GM18870 (cell line): ENCODE measurements at regions not wholly inside any gene's neighbourhood (a gene's known extent, or its start where the extent isn't known, plus 50 kb on each side); places are given as distances from the start of the nearest gene placed in this dataset.

Source experiments
- ATAC-seq: cut with Tn5 transposase; IDR thresholded peaks from one replicate; pipeline ENCODE4 v1.9.1; 2021; ENCODE audit warnings: moderate library complexity; ENCODE audit not compliant: unreplicated experiment

DNA sequence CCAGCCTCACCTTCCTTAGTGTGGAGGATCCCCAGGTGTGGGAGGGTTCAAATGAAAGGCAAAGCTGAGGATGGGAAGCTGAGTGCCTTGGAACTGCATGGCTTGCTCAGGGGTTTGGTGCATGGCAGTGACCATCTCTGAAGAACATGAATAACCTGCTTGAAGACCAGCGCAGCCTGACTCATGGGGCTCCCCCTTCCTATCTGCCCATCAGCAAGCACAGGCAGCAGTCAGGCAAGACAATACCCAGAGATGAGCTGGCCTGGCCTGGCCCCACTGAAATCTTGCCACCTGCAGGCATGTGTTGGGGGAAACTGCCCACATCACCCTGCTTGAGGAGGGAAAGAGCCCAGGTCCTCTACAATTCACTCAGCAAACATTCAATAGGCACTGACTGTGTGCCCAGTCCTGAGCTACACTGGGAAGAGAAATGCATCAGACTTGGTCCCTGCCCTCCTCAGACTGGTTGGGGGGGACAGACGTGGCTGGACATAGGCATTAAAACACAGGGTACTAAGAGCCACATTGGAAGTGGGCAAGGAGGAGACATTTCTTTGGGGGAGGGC is 105.0 kb upstream of the ALDH1B1 start:
- ATAC-seq: no peak

DNA sequence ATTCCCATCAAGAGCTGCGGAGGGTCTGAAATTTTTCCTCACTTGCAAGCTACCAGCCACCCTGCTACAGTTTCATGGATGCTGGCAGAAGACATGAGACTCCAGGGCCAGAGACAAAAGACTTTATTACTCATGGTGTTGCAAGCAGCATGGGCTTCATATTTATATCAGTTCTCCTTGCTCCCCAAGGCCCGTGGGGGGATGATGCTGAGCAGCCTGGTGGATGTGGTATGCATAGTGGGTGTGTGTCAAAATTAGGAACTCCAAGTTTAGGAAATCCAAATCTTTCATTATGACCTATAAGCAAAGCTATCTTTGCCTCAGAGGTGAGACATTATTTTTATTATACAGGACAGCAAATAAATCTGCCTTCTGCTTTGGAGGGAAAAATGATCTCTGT is 105.7 kb upstream of the ALDH1B1 start:
- ATAC-seq: no peak

DNA sequence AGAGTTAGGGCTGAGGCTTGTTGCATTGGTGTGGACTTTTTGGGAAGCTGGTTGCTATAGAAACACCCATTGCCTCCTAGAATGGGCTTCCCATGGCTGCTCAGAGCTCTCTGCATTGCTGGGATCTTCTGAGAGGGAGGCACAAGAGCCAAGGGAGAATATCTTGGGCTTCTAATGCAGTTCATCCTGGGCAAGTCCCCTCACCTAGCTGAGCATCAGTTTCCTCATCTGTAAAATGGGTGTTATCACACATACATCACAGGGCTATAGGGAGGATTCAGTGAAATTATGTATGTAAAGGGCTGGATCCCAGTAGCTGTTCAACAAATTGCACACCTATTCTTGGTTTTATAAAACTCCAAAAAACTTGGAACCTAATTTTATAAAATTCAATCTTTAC is 106.1 kb upstream of the ALDH1B1 start:
- no peak for ATAC-seq

DNA sequence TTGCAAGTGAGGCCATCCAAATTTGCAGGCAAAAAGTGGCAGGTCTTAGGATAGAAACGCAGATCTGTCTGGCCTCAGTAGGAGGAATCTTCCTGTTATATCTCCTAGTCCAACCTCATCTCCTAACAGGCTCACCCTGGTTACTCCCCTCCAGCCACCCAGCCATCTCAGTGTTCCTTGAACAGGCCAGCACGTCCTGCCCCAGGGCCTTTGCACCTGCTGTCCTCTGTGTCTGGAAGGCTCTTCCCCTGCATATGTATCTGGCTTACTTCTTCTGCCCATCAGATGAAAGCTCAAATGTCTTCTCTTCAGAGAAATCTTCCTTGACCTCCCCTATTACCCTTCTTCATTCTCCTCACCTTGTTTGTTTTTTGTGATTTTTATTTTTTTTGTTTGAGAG is 107.3 kb upstream of the ALDH1B1 start:
- no peak for ATAC-seq

DNA sequence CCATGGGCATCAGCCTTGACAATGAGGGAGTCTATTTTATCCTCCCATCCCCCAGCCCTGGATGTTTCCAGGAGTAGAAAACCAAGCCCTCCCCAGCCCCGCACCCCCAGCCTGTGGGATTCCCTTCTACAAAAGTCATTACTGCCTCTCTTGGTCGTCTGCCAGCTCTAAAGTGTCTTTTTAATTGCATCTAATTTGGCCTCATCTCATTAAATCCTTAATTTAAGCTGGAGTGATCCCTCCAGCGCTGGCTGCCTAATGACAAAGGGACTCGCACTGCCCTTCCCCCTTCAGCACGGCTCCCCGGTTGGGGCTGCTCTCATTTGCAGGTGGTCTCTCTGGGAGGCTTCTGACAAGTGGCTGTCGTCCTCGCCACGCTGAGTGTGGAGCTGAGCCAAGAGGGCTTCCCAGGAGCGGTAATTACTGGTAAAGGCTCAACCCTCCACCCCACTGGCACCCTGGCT is 107.9 kb upstream of the ALDH1B1 start:
- ATAC-seq: no peak

DNA sequence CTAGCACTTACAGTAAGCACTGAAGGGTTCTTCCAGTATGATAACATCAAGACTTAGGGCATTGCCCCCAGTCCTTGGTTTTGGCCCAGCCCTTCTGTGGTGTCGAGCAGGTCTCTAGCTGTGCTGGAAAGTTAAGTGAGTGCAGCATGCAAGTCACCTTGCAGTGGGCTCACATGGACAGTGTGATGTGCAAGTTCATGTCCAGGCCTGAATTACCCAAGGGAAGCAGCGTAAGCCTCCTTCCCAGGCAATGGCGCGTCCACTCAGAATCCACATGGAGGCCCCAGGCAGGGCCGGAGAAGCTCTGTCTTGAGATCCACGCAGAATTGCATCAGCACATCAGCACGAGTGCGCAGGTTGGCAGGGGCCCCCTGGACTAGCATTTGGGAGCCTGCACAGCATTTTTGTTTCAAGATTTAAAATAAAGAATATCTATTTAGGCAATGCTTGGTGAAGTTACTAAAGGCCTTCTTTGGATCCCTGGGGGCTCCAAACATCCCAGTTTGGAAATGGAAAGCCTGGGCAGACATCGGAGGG is 108.4 kb upstream of the ALDH1B1 start:
- no peak for ATAC-seq

DNA sequence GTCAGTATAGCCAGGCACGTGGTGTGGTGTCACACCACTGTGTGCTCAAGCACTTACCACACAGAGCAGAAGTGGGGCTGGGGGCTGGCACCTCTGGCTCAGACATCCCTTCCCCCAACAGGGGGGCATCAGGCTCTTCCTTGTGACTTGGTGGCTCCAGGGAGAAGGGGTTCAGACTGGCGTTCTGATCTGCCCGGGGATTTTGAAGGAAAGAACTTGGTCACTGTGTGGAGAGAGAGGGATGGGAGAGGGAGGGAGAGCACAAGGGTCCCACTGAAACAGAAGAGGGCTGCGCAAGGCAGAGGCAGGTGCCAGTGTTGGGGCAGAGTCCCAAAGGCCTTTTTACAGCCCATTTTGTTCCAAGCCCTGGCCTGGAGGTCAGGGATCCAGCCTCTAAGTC is 109.7 kb upstream of the ALDH1B1 start:
- ATAC-seq: no peak

DNA sequence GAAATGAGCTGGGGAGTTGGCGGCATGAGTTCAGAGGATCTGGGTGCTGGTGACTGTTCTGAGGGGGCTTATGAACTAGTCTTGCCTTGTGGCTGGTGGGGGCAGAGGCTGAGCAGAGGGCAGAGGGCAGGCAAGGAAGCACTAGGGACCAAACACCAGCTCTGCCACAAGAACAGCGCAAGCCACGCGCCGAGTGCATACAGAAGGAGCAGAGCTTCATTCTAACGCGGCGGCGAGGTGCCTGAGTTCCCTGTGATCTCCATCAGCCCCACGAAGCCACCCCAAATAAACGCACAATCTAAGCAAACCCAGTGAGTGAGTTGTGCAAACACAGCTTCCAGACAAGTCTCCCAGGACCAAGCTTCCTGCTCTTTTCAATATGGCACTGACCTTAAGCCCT is 110.6 kb upstream of the ALDH1B1 start:
- ATAC-seq: no peak

DNA sequence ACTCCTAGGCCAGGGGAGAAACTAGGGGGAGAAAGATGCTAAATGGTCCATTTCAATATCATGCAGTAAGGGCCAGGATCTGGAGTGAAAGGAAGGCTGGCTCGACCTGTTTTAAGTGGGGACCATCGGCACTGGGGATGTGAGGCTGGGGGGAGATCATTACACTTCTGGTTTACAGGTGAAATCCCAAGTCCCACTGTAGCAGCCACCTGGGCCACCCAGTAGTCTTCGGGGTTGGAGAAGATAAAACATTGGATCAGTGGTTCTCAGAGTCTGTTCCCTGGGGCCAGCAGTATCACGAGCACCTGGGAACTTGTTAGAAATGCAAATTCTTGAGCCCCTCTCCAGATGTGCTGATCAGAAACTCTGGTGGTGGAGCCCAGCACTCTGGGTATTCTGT is 111.3 kb upstream of the ALDH1B1 start:
- no peak for ATAC-seq

DNA sequence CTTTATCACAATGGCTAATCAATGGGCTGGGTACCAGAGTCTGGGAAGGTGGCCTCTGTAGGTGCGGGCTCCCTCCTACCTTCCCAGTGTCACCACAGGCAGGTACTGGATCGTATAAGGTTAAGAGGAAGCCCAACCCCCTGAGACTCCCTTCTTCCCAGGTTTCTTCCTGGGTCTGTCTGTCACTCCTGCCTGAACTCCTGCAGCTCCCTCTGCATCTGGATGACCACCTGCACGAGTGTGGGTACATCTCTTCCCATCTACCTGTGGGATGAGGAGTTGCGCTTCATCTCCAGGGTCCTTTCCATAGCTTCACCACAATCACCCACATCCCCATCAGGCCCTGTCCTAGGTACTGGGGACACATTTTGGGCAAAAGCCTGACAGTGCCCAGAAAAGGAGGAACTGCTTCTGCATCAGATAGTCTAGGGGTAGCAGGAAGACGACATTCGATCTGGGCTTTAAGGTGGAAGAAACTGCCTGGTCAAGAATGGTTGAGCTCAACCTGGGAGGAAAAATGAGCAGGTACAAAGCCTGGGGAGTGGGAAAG is 112.2 kb upstream of the ALDH1B1 start:
- ATAC-seq: no peak

DNA sequence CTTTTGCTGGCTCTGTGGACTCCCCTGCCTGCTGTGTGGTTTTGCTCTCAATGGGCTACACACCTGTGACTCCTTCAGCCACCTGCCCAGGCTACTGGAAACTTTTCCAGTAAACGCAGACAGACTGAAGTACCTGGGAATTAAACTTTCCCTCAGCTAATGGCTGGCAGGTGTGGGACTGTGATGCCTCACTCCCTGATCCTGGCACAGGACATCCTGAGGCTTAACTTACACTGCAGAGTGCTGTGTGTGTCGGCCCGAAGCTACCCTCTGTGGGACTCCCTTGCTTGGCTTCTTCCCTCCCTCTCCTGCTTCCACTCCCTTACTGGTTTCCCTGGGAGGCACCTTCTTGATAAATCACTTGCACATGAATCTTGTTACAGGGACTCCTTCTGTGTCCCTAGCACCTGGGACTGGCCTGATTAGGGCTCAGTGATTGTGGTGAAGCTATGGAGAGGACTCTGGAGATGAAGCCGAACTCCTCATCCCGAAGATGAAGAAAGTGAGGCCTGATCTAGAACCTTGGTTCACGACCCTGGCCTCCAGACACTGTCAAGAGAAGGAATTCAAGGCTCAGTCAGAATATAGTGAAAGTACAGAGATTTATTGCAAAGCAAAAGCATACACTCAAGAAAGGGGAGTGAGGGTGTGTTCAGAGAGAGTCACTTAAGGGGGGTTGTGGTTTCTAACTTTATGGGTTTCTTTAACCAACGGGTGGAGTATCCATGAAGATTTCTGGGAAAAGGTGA is 113.4 kb upstream of the ALDH1B1 start:
- ATAC-seq: no peak

DNA sequence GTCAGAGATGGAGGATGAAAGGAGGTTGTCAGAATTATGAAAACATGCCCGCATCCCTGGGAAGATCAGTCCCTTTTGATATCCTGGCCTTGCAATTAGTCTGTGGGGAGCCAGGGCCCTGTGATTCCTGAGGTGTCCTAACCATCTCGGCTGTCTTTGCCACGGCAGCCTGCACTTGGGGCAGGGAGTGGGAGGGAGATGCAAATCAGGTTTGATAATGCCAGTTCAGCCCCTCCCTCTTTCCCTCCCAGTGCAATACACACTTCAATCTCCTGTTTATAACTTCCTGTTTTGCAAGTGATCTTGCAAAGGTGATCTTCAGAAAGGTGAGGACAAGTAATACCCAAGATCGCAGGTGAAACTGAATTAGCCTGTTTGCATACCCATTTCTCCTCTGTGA is 114.0 kb upstream of the ALDH1B1 start:
- ATAC-seq: no peak

DNA sequence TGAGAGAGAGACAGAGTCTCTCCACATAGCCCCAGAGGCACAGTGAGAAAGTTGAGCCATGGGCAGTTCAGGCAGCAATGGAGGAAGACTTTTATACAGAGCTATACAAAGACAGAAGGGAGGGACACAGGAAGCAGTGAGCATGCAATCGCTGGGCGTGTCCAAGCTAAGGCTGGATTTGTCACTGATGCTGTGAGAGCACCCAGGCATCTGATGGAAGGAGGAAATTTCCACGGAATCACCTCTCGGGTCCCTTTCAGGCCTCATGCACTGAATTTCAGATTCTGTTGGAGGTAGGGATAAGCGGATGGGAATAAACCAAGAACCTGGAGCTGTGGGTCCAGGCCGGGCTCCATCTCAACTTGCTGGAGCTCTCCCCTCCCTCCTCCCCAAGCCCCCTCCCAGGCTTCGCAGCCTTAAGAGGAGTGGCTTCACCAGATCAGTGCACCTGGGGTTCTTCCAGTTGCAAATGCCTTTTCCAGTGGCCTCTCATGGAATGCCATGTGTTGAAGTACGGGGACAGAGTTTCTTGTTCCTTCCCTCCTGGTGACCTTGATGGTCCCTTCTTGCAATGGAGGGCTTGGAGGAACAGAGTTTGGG is 114.8 kb upstream of the ALDH1B1 start:
- ATAC-seq: no peak

DNA sequence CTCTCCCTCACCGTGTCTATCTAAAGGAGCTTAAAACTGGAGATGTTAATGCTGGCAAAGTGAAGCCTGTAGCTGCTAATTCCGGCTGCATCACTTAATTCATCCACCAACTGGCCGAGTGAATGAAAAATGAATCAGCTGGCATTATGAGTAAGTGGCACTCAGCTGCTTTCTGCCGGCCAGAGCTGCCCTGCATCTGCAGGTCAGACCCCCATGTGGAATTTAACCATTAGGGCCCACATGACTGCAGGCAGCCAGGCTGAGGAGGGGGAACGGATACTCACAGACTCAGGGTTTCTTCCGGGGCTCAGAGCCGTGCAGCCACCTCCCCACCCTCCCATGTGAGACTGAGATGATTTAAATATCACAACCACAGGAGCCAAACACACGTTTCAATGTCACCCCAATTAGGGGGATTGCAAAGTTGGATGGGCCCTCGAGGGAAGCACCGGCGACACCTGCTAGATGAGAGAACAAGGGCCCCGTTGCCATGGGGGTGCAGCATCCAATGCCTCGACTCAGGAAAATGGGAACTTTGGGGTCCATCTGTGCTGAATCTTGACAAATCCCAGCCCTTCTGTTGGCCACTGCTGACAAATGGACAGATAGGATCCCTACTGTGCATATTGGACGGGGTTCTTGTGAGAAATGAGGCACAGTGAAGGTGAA is 115.6 kb upstream of the ALDH1B1 start:
- no peak for ATAC-seq

DNA sequence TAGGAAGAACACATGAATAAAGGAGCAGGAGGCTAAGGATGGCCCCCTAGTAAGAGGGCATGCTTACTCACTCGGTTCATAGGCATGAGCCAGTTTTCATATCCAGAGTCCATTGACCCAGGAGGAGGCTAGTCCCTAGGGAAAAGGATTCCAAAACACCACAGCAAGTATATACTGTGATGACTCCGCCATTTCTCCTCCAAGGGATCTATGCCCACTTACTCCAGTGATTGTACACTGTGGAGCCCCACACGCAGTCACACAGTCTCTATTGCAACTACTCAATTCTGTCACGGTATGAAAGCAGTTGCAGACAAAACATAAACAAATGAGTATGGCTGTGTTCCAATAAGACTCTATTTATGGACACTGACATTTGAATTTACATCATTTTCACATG is 117.7 kb upstream of the ALDH1B1 start:
- no peak for ATAC-seq

DNA sequence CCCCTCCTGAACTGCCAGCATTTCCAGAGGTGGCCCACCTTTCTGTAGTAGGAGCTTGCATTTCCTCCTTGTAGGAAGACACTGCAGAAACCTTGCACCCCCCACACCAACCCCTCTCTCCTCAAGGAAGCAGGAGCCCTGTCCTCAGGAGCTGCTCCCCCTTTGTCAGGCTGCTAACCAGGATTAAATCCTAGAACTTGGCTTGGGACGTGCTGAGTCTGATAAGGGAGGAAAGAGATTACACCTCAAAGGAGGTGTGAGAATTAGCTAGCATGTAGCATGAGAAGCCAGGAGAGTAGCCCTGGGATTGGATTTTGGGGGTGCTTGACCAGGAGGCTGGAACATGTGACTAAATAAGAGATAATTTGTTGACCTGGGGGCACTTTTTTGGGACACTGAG is 119.8 kb upstream of the ALDH1B1 start:
- no peak for ATAC-seq

DNA sequence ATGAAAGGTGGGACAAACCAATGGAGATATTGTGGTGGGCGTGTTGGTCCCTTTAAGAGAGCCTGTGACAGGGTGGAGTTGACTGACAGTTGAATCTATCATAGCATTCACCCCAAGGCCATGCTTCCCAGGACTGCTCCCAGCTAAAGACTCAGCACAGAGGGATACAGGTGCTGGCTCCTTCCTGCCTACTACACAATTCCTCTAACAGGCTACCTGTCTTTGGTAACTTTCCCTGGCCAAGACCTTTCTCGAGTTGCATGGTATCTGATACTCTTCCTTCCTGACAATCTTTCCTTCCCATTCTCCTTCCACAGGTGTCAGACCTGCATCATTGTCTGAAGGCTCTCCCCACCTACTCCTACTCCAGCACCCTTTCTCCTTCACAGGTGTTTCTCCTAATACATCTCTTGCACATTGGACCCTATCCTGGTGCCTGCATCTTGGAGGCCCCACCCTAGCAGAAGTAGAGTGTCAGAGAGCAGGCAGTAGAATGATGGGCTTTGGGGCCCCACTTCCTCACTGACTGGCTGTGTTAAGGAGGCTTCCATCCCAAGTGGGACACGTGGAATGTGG is 120.7 kb upstream of the ALDH1B1 start:
- ATAC-seq: no peak

DNA sequence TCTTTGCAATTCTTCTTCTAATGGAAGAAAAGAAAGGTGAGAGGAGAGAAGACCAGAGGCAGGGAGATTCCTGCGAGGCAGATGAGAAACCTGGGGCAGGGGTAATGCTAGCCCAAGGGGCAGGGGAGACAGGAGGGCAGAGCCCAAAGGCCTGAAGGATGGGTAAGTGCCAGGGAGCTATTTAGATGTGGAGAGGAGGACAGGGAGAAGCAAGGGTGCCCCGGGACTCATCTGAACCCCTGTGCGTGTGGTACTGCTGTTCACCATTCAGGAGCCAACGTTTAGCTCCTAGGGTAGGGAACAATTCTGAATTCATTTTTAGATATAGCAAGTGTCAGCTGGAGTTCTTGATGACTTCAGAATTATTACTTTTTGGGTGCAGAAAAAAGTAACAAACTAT is 122.7 kb upstream of the ALDH1B1 start:
- no peak for ATAC-seq

DNA sequence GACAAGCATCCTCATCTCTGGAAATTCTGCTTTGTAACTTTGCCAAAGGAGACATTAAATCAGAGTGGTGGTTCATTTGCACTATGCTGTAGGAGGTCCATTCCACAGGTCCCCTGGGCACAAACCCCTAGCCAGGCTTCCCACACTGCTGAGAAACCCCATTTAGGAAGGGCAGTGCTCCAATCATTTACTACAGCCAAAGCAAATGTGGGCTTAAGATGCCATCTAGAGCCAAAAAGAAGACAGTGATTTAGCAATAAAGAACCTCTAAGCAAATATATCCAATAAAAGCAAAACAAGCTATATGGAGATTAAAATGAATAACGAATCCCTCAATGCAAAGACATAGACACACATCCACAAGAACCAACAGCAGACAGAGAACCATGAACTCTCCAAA is 129.0 kb upstream of the ALDH1B1 start:
- ATAC-seq: no peak

DNA sequence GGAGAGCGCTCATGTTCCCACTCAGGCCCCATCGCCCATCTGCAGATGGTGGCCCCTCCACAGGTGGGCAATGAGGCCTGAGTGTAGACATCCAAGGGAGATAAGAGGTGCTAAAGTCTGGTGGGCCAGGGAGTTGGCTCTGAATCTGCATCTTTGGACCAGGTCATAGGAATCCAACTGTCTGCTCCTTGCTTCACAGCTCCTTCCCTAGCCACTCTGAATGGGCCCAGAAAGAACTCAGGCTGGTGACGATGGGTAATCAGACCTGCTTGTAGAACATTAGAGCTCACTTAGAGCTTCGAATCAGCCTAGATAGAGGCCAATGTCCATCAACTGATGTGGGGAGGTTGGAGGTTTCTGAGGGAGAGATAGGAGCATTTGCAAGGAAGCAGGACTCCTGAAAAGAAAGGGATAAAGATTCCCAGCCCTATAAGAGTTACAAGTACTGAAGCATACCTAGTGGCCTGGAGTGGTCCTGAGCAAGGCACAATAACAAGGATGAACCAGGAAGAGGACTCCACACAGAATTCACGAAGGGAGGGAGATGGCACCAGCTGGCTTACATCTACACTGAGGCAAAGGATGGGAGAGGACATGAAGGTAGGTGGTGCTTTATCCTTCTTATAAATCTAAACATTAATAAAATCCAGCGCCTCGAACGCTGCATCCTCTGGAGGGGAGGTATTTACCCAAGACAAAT is 132.8 kb upstream of the ALDH1B1 start:
- no peak for ATAC-seq
